ELR (cell line): ENCODE measurements at regions not wholly inside any gene's neighbourhood (a gene's known extent, or its start where the extent isn't known, plus 50 kb on each side); places are given as distances from the start of the nearest gene placed in this dataset.
"Not testable (repeated sequence)": the region's sequence is repeated elsewhere in the genome, so short reads cannot be mapped to it uniquely, and the experiment has no call there.

Source experiments
- DNase-seq: peaks from one replicate; pipeline ENCODE4 v3.0.0-alpha.2; 2015; ENCODE audit warnings: low read depth

- DNase-seq: no peak
Measured at GRCh38 chr12:114501474-114501807, 95.5 kb upstream of the TBX5 start.

DNA sequence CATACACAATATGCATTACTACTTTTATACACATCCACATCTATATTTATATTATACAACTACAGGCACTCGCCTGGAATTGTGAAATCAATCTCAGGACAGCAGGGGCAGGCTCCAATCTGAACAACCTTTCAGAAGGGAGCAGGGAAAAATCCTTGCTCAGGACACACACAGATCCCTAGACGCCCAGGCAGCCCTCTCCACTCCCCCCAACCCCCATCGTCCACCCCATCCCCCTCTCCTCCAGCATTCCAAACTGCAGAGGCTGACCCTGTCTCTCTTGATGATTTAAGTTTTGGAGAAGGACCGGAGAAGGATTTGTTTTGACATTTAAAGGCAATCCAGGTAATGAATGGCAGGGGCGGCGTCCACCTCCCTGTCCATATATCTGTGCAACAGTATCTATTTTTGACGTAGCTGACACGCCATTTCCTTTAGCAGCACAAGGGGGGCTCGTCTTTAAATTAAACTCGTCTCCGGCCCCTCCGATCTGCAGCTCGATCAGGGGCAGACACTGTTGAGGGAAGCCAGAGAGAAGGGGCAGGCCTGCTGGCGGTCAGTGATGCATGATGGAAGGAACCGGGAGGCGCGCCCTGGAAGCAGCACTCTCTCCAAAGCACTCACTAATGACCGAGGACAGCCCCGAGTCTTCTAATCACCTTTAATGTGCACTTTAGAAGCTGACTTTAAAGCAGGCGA is 95.0 kb upstream of the TBX5 start:
- no peak for DNase-seq

DNA sequence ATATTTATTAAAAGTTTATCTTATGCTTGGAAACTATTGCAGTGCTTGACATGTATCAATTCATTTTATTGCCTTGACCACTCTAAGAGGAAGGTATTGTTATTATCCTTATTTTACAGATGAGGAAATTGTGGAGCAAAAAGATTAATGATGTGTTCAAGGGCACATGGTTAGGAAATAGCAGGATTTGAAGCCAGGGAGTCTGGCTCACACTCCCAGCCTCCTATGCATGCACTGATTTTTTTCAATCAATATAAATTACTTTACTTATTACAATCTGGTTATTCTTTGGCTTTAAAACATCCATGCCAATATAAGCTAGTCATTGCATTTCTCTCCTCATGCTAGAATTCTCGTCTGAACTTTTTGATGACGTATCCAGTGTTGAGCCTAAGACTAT is 94.2 kb upstream of the TBX5 start:
- DNase-seq: no peak

DNA sequence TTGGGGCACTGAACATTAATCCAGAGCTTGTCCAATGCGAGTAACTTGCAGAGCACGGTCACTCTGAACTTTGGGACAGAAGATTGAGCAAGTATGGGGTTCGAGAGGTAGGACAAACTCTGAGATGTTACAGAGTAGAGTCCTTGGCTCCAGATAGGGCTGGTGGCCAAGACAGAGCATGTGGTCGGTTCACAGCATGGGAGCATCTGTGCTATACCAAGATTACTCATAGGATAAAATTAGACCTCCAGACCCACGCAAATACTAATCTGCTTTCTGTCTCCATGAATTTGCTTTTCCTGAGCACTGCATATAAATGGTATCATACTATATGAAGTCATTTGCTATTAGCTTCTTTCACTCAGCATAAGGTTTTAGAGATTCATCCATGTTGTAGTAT is 93.4 kb upstream of the TBX5 start:
- DNase-seq: no peak

DNA sequence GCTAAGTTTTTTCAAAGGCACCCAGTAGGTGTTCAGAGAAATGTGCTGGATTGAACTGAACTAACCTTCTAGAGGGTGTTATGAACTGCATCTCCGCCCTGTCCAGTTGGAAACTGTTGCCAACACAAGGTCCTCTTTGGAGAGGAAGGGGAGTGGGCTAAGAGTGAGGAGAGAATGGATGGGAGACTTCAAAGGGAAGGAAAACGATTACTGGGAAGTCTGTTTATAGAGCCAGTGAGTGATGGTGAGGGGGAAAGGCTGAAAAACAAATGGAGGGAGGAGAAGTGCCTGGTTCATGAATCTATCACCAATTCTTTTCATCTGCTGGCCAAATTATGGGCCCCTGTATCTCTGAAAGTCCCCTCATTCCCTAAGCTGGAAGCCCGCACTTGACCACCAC is 86.0 kb upstream of the TBX5 start:
- DNase-seq: no peak

GRCh38 chr12:114484822-114485459 is 79.0 kb upstream of the TBX5 start:
- not testable (repeated sequence) for DNase-seq

DNA sequence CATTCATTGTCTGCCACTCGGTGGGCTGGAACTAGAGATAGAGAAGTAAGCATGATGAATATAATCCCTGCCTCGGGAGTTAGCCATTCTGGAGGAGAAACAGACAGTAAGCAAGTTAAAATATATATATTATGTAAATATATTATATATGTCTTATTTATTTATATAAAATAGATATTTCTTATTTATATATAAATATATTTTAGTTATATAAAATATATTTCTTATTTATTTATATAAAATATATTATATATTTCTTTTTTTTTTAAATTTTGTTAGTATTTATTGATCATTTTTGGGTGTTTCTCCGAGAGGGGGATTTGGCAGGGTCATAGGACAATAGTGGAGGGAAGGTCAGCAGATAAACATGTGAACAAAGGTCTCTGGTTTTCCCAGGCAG is 78.1 kb upstream of the TBX5 start:
- DNase-seq: no peak

DNA sequence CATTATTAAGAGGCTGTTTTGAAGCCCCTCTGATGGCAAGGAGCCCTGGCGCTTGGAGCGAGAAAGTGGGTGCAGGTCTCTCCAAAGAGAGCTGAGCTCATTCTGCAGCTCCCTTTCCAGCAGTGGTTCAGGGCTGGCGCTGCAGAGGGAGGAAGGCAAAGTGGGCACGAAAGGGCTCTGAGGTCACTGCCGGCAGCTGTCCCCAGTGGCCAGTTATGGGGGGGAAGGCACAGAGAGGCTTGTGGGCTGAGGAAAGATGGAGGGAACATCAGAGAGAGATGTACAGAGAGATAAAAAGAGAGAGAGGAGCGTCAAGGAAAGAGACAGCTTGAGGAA is 75.2 kb upstream of the TBX5 start:
- no peak for DNase-seq

- peak; percentile 37 for DNase-seq
Measured at GRCh38 chr12:114480337-114481199, 74.6 kb upstream of the TBX5 start.

- peak; percentile 3 for DNase-seq
Measured at GRCh38 chr12:114479831-114480230, 73.9 kb upstream of the TBX5 start.

GRCh38 chr12:114478865-114479264 is 72.9 kb upstream of the TBX5 start:
- no peak for DNase-seq

DNA sequence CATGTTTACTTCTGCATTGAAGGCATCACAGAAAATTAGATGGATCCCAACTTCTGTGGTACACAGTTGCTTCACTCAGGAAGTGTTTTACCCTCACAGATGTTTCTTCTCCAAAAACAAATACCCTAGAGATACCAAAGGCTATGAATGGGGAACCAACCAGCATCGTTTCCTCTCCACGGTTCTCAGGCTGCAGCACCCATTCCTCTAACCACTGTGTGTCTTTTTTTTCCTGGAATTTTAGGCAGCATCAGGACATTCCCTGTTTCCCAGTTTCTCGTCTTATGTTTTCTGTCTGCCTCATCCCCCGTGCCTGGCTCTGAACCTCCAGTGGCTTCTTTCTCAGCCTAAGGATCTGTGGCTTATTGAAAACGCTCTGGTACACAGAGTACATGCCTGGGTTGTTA is 72.0 kb upstream of the TBX5 start:
- DNase-seq: no peak

DNA sequence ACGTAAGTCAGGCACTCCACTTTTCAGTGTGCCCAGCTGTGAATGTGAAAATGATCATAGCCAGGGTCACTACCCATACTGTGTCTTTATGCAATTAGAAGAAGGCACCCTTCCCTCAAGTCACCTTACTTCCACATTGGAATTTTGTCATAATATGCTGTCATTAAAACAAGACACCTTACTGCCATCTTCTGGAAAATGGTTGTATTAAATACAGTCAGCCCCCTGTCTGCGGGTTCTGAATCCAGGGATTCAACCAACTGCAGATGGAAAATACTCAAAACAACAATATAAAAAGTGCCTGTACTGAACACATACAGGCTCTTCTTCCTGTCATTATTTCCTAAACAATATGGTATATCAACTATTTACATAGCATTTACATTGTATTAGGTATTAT is 70.2 kb upstream of the TBX5 start:
- peak; percentile 67 for DNase-seq

GRCh38 chr12:114473717-114474116 is 67.8 kb upstream of the TBX5 start:
- no peak for DNase-seq

- DNase-seq: no peak
Measured at GRCh38 chr12:114473018-114473417, 67.1 kb upstream of the TBX5 start.

GRCh38 chr12:114457620-114458019 is 51.7 kb upstream of the TBX5 start:
- no peak for DNase-seq
